GM21576 (cell line): ENCODE measurements at regions not wholly inside any gene's neighbourhood (a gene's known extent, or its start where the extent isn't known, plus 50 kb on each side); places are given as distances from the start of the nearest gene placed in this dataset.
"Not testable (repeated sequence)": the region's sequence is repeated elsewhere in the genome, so short reads cannot be mapped to it uniquely, and the experiment has no call there.

Experiments used
- ATAC-seq: cut with Tn5 transposase; IDR thresholded peaks from one replicate; pipeline ENCODE4 v1.9.1; 2021; ENCODE audit warnings: mild to moderate bottlenecking, moderate library complexity; ENCODE audit not compliant: unreplicated experiment

- no peak for ATAC-seq
Observed at GRCh38 chr4:12499693-12500092, 984.4 kb downstream of the RAB28 start.

- ATAC-seq, result no peak
Observed at GRCh38 chr4:12495211-12495610, 988.9 kb downstream of the RAB28 start.

GRCh38 chr4:12492730-12493393, 991.3 kb downstream of the RAB28 start:
- no peak for ATAC-seq

- no peak for ATAC-seq
Observed at GRCh38 chr4:12488672-12489071, 995.5 kb downstream of the RAB28 start.

- ATAC-seq, result no peak
Observed at GRCh38 chr4:12487000-12487399, 997.1 kb downstream of the RAB28 start.

GRCh38 chr4:12472087-12472486, 1012.1 kb downstream of the RAB28 start:
- ATAC-seq, result no peak

- no peak for ATAC-seq
Observed at GRCh38 chr4:12471193-12471592, 1012.9 kb downstream of the RAB28 start.

GRCh38 chr4:12461576-12461975, 1022.6 kb downstream of the RAB28 start:
- not testable (repeated sequence) for ATAC-seq

- no peak for ATAC-seq
Observed at GRCh38 chr4:12459126-12459525, 1025.0 kb downstream of the RAB28 start.

- no peak for ATAC-seq
Observed at GRCh38 chr4:12458621-12459020, 1025.5 kb downstream of the RAB28 start.

GRCh38 chr4:12452291-12452690, 1023.6 kb upstream of the HS3ST1 start:
- ATAC-seq, result no peak

GRCh38 chr4:12447451-12447850, 1018.8 kb upstream of the HS3ST1 start:
- no peak for ATAC-seq

GRCh38 chr4:12446657-12447185, 1018.0 kb upstream of the HS3ST1 start:
- ATAC-seq, result no peak

GRCh38 chr4:12446256-12446655, 1017.6 kb upstream of the HS3ST1 start:
- ATAC-seq, result no peak

GRCh38 chr4:12445711-12446235, 1017.1 kb upstream of the HS3ST1 start:
- ATAC-seq, result no peak

- no peak for ATAC-seq
Observed at GRCh38 chr4:12439633-12440305, 1011.1 kb upstream of the HS3ST1 start.

GRCh38 chr4:12431259-12431658, 1002.6 kb upstream of the HS3ST1 start:
- ATAC-seq, result not testable (repeated sequence)

- no peak for ATAC-seq
Observed at GRCh38 chr4:12421364-12421763, 992.7 kb upstream of the HS3ST1 start.

GRCh38 chr4:12416755-12417154, 988.1 kb upstream of the HS3ST1 start:
- ATAC-seq, result no peak

- ATAC-seq, result no peak
Observed at GRCh38 chr4:12414181-12414812, 985.6 kb upstream of the HS3ST1 start.

- no peak for ATAC-seq
Observed at GRCh38 chr4:12411072-12411471, 982.4 kb upstream of the HS3ST1 start.
